ENCODE measurements at regions not wholly inside any gene's neighbourhood (a gene's known extent, or its start where the extent isn't known, plus 50 kb on each side); places are given as distances from the start of the nearest gene placed in this dataset.

DNA sequence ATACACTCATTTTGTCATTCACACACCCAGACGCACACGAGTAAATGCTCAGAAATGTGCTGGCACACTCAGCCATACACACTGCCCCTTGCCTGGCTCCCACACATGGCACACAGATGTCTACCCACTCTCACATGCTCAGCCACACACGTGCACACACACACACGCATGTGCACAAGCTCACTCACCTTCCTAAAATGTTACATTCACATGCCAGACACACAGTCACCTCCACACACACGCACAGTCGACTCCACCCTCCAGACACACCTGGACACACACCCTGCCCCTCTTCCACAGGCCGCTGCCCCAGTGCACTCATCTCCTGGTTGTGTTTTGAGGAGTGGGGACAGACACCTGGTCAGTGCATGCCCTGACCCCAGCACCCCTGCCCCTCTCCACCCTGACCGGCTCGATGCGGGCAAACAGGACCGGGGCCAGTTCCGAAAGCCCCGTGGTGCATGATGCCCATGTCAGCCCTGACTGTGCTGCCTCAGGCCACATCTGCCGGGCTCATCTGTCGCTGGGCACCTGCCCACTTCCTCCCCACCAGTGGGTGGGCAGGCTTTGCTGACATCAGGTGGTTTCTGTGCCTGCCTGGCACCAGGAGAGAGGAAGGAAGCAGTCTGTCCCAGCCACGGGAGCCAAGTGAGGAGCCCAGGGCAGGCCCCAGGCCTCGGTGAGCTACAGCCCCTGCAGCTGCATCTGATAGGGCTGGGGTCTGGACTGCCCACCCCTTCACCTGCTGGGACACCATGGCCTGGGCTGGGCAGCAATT lies 84.9 kb upstream of the ZNF716 start:
- Mint-ChIP-seq H3K9me3 (peaks cover 33% of the 10 kb centered on the region), H3K27ac (no peak overlapping the region), H3K36me3 (ENCODE audit: low read depth) (no peaks in the 10 kb centered on the region), H3K4me3 (no peak overlapping the region), H3K27me3 (no peaks in the 10 kb centered on the region), H3K4me1 (ENCODE audit: low read depth) (no peaks in the 10 kb centered on the region)
- POLR2A ChIA-PET: no interaction called here
- intact Hi-C loops (cut with micrococcal nuclease): no loop called here
- no peak for ATAC-seq
- CTCF ChIA-PET: no interaction called here
- TF ChIP-seq CTCF (IDR thresholded peaks at IDR 0.05): no peak
- no peak for DNase-seq

DNA sequence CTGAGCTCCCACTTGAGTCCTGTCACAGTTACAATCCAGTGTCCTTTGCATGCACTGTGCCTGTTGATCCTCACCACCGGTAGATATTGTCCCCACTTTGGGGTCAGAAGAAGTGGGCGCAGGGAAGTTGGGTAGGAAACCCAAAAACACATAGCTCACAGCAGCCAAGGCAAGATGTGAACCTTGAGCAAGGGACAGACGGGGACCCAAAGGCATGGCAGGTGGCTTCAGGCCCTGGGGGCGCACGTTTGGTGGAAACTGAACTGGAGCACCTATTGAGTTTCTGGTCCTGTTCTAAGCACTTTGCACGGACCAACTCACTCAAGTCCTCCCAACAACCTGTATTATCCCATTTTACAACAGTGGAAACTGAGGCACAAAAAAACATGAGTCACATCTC lies 82.8 kb upstream of the ZNF716 start:
- DNase-seq (no peak), ATAC-seq (no peak)
- intact Hi-C loops (cut with micrococcal nuclease): no loop called here
- Mint-ChIP-seq H3K27me3 (no peaks in the 10 kb centered on the region), H3K27ac (no peak overlapping the region), H3K9me3 (peaks cover 24% of the 10 kb centered on the region), H3K4me3 (no peak overlapping the region), H3K4me1 (ENCODE audit: low read depth) (no peaks in the 10 kb centered on the region), H3K36me3 (ENCODE audit: low read depth) (no peaks in the 10 kb centered on the region)
- ChIA-PET POLR2A (no interaction called here), CTCF (no interaction called here)
- no peak for TF ChIP-seq CTCF (IDR thresholded peaks at IDR 0.05)

DNA sequence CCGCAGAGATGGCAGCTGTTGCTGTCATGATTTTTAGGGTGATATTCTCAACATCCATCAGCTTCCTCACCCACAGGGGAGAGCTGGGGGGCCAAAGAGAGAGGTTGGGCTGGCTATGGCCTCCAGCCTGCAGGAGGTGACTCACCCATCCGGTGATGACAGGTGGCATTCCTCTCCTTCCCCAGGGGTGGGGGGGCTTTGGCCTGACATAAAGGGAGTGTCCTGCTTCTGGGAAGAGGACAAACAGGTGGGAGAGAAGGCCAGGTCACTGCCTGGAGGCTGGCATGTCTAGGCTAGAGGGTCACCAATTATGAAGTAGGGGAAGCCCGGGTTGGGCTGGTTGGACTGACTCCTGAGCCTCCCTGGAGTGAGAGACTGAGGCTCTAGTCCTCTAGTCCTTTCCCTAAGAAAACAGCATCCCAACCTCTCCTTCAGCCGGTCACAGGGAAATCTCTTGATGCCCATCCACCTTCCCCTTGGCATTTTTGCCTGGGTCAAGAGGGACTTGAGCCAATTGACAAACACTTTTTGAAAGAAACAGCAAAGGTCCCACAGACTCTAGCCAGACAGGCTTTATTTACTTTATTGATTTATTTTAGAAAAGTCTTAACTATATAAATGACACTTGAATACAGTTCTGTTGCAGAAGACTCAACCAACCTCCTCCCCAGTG lies 79.8 kb upstream of the ZNF716 start:
- TF ChIP-seq CTCF (IDR thresholded peaks at IDR 0.05): no peak
- ChIA-PET CTCF (no interaction called here), POLR2A (no interaction called here)
- intact Hi-C loops (cut with micrococcal nuclease): no loop called here
- no peak overlapping the region for H3K27ac Mint-ChIP-seq
- H3K36me3 Mint-ChIP-seq (ENCODE audit: low read depth): peaks cover 3% of the 10 kb centered on the region
- H3K27me3 Mint-ChIP-seq: no peaks in the 10 kb centered on the region
- peaks cover 27% of the 10 kb centered on the region for H3K9me3 Mint-ChIP-seq
- no peak for ATAC-seq
- no peaks in the 10 kb centered on the region for H3K4me1 Mint-ChIP-seq (ENCODE audit: low read depth)
- DNase-seq: no peak
- H3K4me3 Mint-ChIP-seq: no peak overlapping the region

GRCh38 chr7:57370739-57371098 lies 79.3 kb upstream of the ZNF716 start:
- DNase-seq: no peak
- intact Hi-C loops (cut with micrococcal nuclease): no loop called here
- Mint-ChIP-seq H3K4me1 (ENCODE audit: low read depth) (no peaks in the 10 kb centered on the region), H3K27ac (no peak overlapping the region), H3K9me3 (peaks cover 27% of the 10 kb centered on the region), H3K36me3 (ENCODE audit: low read depth) (peaks cover 3% of the 10 kb centered on the region), H3K4me3 (no peak overlapping the region), H3K27me3 (no peaks in the 10 kb centered on the region)
- TF ChIP-seq CTCF (IDR thresholded peaks at IDR 0.05): no peak
- ChIA-PET CTCF (no interaction called here), POLR2A (no interaction called here)
- no peak for ATAC-seq

DNA sequence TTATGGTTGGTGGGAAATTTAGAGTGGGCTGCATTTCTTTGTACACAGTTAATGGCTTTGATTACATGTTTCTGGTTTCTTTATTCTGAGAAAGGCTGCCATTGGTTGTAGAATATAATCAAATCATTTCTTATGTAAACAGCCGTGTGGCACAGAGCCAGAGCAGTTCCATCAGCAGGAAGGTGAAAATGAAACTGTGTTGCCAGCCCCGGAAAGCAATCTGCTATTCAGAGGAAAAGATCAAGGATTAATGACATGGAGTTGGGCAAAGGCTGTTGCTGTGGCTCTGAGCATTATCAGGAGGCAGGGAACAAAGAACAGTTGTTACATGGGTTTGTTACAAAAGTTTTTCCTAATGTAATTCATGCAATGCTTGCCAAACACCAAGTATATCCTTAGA lies 74.2 kb upstream of the ZNF716 start:
- no peaks in the 10 kb centered on the region for H3K4me1 Mint-ChIP-seq (ENCODE audit: low read depth)
- peaks cover 3% of the 10 kb centered on the region for H3K36me3 Mint-ChIP-seq (ENCODE audit: low read depth)
- peaks cover 28% of the 10 kb centered on the region for H3K9me3 Mint-ChIP-seq
- ATAC-seq (no peak), DNase-seq (no peak)
- no peak overlapping the region for H3K27ac Mint-ChIP-seq
- TF ChIP-seq CTCF (IDR thresholded peaks at IDR 0.05): no peak
- intact Hi-C loops (cut with micrococcal nuclease): no loop called here
- no peaks in the 10 kb centered on the region for H3K27me3 Mint-ChIP-seq
- no peak overlapping the region for H3K4me3 Mint-ChIP-seq
- POLR2A ChIA-PET: no interaction called here
- CTCF ChIA-PET: no interaction called here
